Erythroblast (primary cell): ENCODE measurements at regions not wholly inside any gene's neighbourhood (a gene's known extent, or its start where the extent isn't known, plus 50 kb on each side); places are given as distances from the start of the nearest gene placed in this dataset.

Experiments used
- DNase-seq, 2 experiments: peaks; one replicate each; lab custom pipeline; 2025; lab: John Stamatoyannopoulos, UW
- GATA1 ChIP-seq: IDR thresholded peaks from 2 replicates; pipeline ENCODE4 v1.6.1; 2011; ENCODE audit warnings: low read depth, mild to moderate bottlenecking, control low read depth, low read length, moderate library complexity
- POLR2A ChIP-seq: IDR thresholded peaks from 2 replicates; pipeline ENCODE4 v1.6.1; 2011; ENCODE audit warnings: mild to moderate bottlenecking, low read length

DNA sequence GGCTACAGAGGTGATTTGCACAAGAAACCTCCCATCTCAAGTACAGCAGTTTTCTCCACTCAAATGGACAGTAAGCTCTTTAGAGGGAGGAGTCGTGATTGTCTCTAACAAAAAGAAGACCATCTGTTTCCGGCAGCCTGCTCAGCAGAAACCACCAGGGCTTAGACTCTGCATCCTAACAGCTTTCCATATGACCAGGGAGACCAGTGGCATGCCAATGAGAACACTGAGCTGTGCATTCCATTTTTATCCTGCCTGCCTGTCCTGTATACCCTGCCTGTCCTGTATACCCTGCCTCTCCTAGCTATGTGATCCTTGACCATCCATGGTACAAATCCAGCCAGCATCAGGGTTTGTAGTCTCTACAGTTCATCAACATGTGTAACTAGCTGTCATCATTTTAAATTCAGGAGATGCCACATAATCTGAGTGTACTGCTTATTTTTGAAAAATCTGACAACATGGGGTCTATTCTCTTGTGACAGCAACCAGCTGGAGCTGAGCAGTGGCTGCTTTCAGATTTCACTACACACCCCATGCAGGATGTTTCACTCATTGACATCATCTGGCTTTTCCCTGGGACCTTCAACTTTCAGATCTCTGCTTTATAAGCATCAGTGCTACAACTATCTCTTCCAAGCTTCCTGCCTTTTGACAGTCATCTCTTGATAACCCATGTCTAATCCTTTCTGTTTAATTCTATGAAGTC, 50.5 kb upstream of the POU2AF2 start:
- no peak for TF ChIP-seq GATA1
- TF ChIP-seq POLR2A = no peak
- DNase-seq = no peak

DNA sequence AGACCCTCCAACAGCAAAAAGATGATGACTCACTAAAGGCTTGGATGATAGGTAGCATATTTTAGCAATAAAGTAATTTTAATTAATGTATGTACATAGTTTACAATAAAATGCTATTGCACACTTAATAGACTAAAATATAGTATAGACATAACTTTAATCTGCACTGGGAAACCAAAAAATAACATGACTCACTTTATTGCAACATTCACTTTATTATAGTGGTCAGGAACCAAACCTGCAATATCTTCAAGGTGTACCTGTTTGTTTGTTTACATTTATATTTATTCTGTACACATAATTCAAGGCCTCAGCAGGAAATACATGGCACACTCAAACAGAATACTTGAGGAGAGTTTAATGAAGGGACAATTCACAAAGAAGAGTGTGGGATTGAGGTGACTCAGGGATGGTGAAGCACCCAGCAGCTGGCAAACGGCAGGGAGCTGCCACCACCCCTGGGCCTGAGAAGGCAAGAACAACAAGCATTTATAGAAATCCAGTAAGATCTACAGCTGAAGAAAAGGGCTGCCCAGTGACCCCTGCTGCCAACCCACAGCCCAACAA, 51.5 kb upstream of the POU2AF2 start:
- DNase-seq = no peak
- TF ChIP-seq POLR2A = no peak
- TF ChIP-seq GATA1 = no peak

DNA sequence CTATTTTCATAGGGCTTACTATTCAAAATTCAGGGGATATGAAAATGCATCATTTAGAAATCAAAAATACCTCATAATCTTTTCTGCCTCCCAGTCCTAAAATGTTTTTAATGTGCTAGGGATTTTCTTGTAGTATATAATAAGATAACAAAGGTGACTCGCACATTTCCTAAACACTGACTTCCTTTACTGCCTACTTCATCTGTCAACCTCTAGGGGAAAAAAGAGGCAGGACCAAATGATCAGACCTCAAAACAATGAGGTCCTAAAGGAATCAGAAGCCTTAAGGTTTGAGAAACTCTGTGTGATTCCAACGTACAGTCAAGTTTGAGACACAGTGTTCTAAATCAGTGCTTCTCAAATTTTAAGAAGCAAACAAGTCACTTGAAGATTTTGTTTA, 56.1 kb upstream of the POU2AF2 start:
- no peak for DNase-seq
- TF ChIP-seq POLR2A (no peak), GATA1 (no peak)

DNA sequence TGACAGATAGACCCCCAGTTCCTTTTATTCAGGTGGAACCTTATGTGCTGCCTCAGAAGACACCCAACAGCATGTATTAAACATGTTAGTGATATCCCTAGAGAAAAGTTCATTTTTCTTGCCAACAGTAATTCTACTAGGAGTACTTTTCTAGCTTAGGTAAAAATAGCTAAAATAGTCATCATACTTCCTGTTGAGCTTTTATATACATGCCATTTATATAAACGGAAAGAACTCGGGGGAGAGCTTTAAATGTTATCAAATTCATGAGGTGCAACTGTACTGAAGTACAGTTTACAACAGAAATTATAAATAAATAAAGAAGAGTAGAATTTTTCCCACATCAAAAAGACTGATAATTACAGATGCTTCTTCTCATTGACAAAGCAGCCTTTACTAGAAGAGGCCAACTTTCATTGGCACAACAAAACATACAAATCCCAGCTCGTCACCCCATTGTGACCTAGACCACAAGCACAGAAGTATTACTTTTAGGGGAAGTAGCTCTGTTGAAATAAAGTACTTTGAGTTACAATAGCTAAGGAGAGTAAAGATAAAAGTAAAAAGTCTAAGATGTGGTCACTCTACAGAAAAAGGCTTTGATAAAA, 59.1 kb upstream of the POU2AF2 start:
- TF ChIP-seq GATA1 = no peak
- no peak for DNase-seq

- TF ChIP-seq GATA1 (no peak), POLR2A (no peak)
- DNase-seq = no peak
Measured at GRCh38 chr11:111185266-111185665, 60.3 kb upstream of the POU2AF2 start.

- DNase-seq = no peak
- no peak for TF ChIP-seq POLR2A
- TF ChIP-seq GATA1 = no peak
Measured at GRCh38 chr11:111183706-111184105, 61.8 kb upstream of the POU2AF2 start.

DNA sequence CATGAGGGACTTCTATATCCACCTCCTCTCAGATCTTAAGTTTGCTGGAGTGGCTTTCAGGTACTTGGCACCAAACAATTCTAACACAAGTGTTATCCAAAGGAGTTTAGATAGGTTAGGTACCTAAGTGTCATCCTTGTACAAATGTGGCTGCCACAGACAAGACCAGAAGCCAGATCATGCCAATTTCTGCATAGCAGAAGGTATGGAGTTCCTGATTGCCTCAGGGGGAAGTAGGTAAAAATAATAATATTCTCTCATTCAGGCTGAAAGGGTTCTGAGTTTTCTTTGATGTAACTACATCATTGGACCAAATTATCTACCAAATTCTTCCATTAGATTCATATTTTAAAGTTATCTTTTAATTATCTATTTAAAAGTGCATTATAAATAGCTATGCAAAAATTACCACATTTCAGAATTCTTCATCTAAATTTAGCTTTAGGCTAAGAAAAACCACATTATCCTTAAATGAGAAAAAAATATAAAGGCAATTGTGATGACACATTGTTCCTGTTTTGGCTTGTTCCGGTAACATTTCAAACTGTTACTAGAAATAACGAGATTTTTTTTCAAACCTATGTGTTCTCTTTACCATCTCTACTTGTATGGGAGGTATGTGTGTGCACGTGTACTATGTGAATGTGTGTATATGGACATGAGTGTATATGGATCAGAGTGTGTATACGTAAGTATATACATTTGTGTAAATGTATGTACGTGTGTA, 66.2 kb upstream of the POU2AF2 start:
- DNase-seq = no peak
- TF ChIP-seq GATA1 (no peak), POLR2A (no peak)

DNA sequence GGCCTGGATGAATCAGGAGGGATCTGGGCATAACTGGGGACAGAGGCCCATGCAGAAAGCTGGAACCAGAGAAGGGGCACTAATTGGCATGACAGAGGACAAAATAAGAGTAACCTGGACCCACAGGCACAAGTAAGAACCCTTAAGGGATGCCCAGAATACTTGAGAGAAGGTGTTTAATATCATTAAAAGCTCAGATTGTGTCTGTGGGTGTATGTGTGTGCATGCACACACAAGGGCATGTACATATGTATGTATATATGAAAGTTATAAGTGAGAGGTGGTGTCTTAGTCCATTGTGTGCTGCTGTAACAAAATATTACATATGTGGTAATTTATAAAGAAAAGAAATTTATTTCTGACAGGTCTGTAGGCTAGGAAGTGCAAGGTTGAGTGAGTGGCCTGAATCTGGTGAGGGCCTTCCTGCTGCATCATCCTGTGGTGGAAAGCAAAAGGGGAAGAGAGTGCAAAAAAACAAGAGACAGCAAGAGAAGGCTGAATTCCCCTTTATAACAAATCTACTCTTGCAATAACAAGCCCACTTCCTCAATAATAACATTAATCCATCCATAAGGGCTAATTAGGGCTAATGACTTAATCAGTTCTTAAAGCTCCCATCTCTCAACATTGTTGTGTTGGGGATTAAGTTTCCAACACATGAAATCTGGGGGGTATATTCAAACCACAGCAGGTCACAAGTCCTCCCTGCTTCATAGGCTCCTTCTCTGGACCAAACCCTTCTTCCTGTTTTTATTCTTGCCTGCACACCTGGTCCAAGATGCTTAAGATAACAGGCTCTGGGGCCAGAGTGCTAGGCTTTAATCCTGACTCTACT, 68.3 kb upstream of the POU2AF2 start:
- no peak for DNase-seq
- TF ChIP-seq POLR2A = no peak

DNA sequence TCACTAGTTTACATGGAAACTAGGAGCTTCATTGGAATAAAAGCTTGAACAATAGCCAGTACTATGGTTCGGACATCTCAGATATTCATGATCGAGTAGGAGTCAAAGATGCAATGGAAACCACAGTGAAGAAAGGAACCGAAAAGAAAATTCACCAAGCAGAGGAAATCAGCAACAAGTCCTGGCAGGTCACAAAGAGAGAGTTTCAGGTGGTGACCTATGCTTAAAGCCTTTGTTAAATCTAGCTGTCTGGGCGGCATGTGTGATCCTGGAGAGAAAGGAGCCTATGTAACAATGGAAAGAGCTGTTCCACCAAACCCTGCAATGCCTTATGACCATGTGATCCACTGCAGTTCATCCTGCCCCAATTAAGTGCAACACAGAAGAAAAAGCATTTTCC, 68.9 kb upstream of the POU2AF2 start:
- no peak for DNase-seq
- TF ChIP-seq POLR2A (no peak), GATA1 (no peak)

GRCh38 chr11:111173221-111173620, 72.3 kb upstream of the POU2AF2 start:
- no peak for DNase-seq
- TF ChIP-seq GATA1 = no peak
- no peak for TF ChIP-seq POLR2A

DNA sequence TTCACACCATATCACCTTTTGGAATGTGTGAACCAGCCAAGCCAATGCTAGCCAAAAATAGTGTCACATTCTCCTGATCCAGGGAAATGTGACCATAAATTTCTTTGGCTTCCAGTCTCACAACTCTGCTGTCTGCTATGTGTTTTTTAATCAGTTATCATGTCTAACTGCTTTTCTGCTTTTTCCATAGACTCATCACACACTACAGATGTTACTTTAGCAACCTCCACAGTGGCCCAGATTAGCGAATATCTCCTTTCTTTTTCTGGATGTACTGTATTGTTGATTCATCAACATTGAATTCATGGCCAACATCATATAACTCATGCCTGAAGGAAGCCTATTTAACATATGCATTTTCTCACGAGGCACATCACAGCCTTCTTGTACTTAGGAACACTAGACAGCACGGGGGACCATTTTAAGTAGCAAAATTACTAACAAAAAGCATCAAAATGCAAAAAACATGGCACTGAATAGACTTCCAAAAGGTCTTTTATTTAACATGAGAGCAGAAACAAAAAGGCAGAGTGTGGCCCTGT, 73.1 kb upstream of the POU2AF2 start:
- no peak for DNase-seq
- TF ChIP-seq GATA1 (no peak), POLR2A (no peak)

DNA sequence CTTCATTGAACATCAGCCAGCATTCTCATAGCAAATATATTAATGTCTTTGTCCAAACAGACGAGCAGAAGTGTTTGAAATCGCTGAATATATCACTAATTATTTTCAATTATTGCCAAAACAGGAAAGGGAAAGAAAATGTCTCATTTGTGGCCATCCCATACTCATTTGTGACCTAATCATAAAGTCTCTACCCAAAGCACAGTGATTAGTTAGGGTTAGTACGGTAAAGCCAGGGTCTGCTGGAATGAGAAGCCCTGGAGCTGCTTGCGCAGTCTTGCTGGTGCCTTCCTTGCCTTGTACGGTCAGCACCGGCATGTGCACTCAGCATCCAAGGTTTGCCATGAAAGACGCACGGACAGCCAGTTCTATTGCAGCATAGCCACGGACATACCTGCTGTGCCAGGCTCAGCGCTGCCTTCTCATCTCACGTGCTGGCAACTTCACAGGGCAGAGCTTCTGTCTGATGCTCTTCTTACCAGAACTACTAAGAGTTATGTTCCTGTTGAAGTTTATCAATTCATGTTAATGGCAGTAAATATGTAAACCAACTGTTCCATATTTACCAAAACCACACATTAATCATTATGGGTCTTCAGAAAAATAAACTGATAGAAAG, 74.7 kb upstream of the POU2AF2 start:
- no peak for DNase-seq
- no peak for TF ChIP-seq POLR2A
- no peak for TF ChIP-seq GATA1

DNA sequence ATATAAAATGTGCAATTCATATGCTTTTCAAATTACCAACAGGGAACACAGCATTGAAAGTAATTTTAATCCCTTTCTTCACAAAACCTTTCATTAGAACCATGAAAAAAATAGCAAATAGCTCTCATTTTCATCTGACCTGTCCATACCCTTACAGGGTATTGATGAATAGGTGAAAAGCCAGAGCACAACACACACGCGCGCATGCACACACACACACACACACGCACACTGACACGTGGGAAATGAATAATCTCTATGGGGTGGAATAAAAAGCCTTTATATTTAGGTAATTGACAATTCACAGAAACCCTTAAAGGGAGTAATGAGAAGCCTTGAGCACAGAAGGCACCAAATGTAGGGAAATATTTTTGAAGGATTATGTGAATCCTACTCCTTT, 76.2 kb upstream of the POU2AF2 start:
- TF ChIP-seq POLR2A = no peak
- DNase-seq = no peak
